HCT116 (cell line): ENCODE measurements at regions not wholly inside any gene's neighbourhood (a gene's known extent, or its start where the extent isn't known, plus 50 kb on each side); places are given as distances from the start of the nearest gene placed in this dataset.

Experiments
- ATAC-seq: fragments of 200-7000 bp; cut with Tn5 transposase; 2 replicates; pipeline ENCODE4 v1.9.1; 2020; ENCODE audit warnings: mild to moderate bottlenecking, moderate library complexity
- BruUV-seq: library from RNA; stranded (reverse); fragments of 400-500 nt; replicated peaks from 2 replicates; lab custom pipeline; 2021; lab: Mats Ljungman, UMichigan
- CTCF ChIA-PET: fragments of 300-600 bp; sonication (Branson Sonifier 250); formaldehyde crosslinking; loops from one replicate; lab custom pipeline; 2021; ENCODE audit warnings: antibody characterized with exemption; lab: Charles Lee
- POLR2A ChIA-PET: fragments of 300-600, 350-600 bp; sonication (Branson Sonifier 250); formaldehyde crosslinking; loops from one replicate; lab custom pipeline; 2021; ENCODE audit warnings: antibody characterized with exemption; lab: Charles Lee
- RAD21 ChIA-PET, 2 experiments: fragments of 300-600 bp; sonication (Branson Sonifier 250); formaldehyde crosslinking; loops; one replicate each; lab custom pipeline; 2023; ENCODE audit warnings: low total read pairs in 2 of 2; ENCODE audit not compliant: uncharacterized antibody in 2 of 2, unreplicated experiment in 2 of 2, low non-redundant PET in 1 of 2; lab: Charles Lee
- DNase-seq: peaks from one replicate; pipeline ENCODE4 v3.0.0-alpha.2; 2010; ENCODE audit warnings: low read depth, low spot score
- H2AFZ ChIP-seq: fragments of 200-600 bp; shearing (Covaris generic), sonication (generic); 2 replicates; pipeline ENCODE4 v1.6.1; 2017; ENCODE audit warnings: low read depth, mixed run types, mixed read lengths, antibody characterized with exemption, low read length; ENCODE audit not compliant: poor library complexity, severe bottlenecking
- H3K27ac ChIP-seq: 2 replicates; pipeline ENCODE4 v1.5.1; 2012; ENCODE audit warnings: low read depth, low read length
- H3K27me3 ChIP-seq: fragments of 200-600 bp; sonication (generic); 2 replicates; pipeline ENCODE4 v1.6.1; 2016; ENCODE audit warnings: mixed run types, low read length, mixed read lengths; ENCODE audit not compliant: insufficient read depth
- H3K36me3 ChIP-seq, 2 experiments: fragments of 200-500 bp in 1 of 2; fragments of 200-600 bp in 1 of 2; sonication (Bioruptor generic) in 1 of 2; sonication (generic) in 1 of 2; 2 replicates each; pipeline versions ENCODE4 v1.5.1 to v1.6.1; 2014 to 2016; ENCODE audit warnings: low read length in 2 of 2, inconsistent platforms in 1 of 2, mixed read lengths in 1 of 2, mixed run types in 1 of 2; ENCODE audit not compliant: insufficient read depth in 2 of 2, control insufficient read depth in 1 of 2
- H3K4me1 ChIP-seq, 2 experiments: fragments of 200-600 bp in 1 of 2; sonication (generic) in 1 of 2; 2 replicates each; pipeline versions ENCODE4 v1.5.1 to v1.6.1; 2012 to 2017; ENCODE audit warnings: low read length in 2 of 2, inconsistent platforms in 1 of 2, mild to moderate bottlenecking in 1 of 2, mixed read lengths in 1 of 2, mixed run types in 1 of 2, moderate library complexity in 1 of 2; ENCODE audit not compliant: insufficient read depth in 2 of 2, control insufficient read depth in 1 of 2
- H3K4me2 ChIP-seq: fragments of 200-600 bp; sonication (generic); 2 replicates; pipeline ENCODE4 v1.6.1; 2017; ENCODE audit warnings: mixed run types, low read length, mixed read lengths
- H3K4me3 ChIP-seq, 2 experiments: fragments of 200-600 bp in 1 of 2; sonication (generic) in 1 of 2; replicated peaks in 1 of 2; 2 replicates each; pipeline ENCODE4 v1.5.1; 2011 to 2016; ENCODE audit warnings: low read length in 2 of 2, control low read depth in 1 of 2, low read depth in 1 of 2, mild to moderate bottlenecking in 1 of 2, mixed read lengths in 1 of 2, mixed run types in 1 of 2
- H3K79me2 ChIP-seq: fragments of 200-600 bp; sonication (generic); 2 replicates; pipeline ENCODE4 v1.6.1; 2017; ENCODE audit warnings: mild to moderate bottlenecking, mixed run types, low read length, moderate library complexity, mixed read lengths; ENCODE audit not compliant: insufficient read depth
- H3K9ac ChIP-seq: fragments of 200-600 bp; sonication (generic); 2 replicates; pipeline ENCODE4 v1.6.1; 2016; ENCODE audit warnings: low read length, mixed read lengths
- H3K9me2 ChIP-seq: fragments of 200-600 bp; sonication (generic), shearing (Covaris generic); 2 replicates; pipeline ENCODE4 v1.6.1; 2017; ENCODE audit warnings: mixed run types, mild to moderate bottlenecking, moderate library complexity; ENCODE audit not compliant: insufficient read depth
- H3K9me3 ChIP-seq, 2 experiments: fragments of 200-500 bp in 1 of 2; fragments of 200-600 bp in 1 of 2; sonication (Bioruptor generic) in 1 of 2; sonication (generic) in 1 of 2; 2 replicates each; pipeline ENCODE4 v1.6.1; 2014 to 2017; ENCODE audit warnings: low read length in 2 of 2, mixed read lengths in 2 of 2, inconsistent platforms in 1 of 2, low read depth in 1 of 2, mild to moderate bottlenecking in 1 of 2, mixed run types in 1 of 2, moderate library complexity in 1 of 2; ENCODE audit not compliant: control insufficient read depth in 1 of 2, insufficient read depth in 1 of 2
- H4K20me1 ChIP-seq: fragments of 200-600 bp; sonication (generic), shearing (Covaris generic); 2 replicates; pipeline ENCODE4 v1.6.1; 2017; ENCODE audit warnings: mixed run types, mild to moderate bottlenecking, moderate library complexity; ENCODE audit not compliant: insufficient read depth
- CBX3 ChIP-seq: IDR thresholded peaks from 2 replicates; pipeline ENCODE4 v1.6.1; 2012; ENCODE audit warnings: low read depth
- CEBPB ChIP-seq: IDR thresholded peaks from 2 replicates; pipeline ENCODE4 v1.6.1; 2012; ENCODE audit warnings: low read depth
- EZH2 ChIP-seq: fragments of 200-600 bp; sonication (generic); IDR thresholded peaks from 2 replicates; pipeline ENCODE4 v1.6.1; 2017; ENCODE audit warnings: antibody characterized with exemption, mixed run types
- MAX ChIP-seq: IDR thresholded peaks from 2 replicates; pipeline ENCODE4 v1.6.1; 2012
- POLR2A ChIP-seq: IDR thresholded peaks from 2 replicates; pipeline ENCODE4 v1.7.0; 2011; ENCODE audit warnings: borderline replicate concordance; ENCODE audit not compliant: insufficient read depth, insufficient read length; ENCODE audit errors: extremely low read depth
- SIN3A ChIP-seq: IDR thresholded peaks from 2 replicates; pipeline ENCODE4 v1.6.1; 2012; ENCODE audit warnings: low read depth
- ZBTB33 ChIP-seq: IDR thresholded peaks from 2 replicates; pipeline ENCODE4 v1.6.1; 2011; ENCODE audit warnings: mild to moderate bottlenecking, low read length, moderate library complexity; ENCODE audit not compliant: insufficient replicate concordance; ENCODE audit errors: extremely low read depth
- ZNF274 ChIP-seq: fragments of 200-500 bp; sonication (Bioruptor generic); IDR thresholded peaks from 2 replicates; pipeline ENCODE4 v1.6.1; 2014; ENCODE audit warnings: mild to moderate bottlenecking, low read depth, low read length, inconsistent platforms
- intact Hi-C: fragments of 100-400 bp; cut with micrococcal nuclease; formaldehyde crosslinking; loops from 2 replicates; pipeline ENCODE4 v1.10.0; 2022
- TF ChIP-seq, protein P1 (sequence below): IDR thresholded peaks from 2 replicates; pipeline ENCODE4 v1.6.1; 2012; ENCODE audit warnings: low read depth

DNA sequence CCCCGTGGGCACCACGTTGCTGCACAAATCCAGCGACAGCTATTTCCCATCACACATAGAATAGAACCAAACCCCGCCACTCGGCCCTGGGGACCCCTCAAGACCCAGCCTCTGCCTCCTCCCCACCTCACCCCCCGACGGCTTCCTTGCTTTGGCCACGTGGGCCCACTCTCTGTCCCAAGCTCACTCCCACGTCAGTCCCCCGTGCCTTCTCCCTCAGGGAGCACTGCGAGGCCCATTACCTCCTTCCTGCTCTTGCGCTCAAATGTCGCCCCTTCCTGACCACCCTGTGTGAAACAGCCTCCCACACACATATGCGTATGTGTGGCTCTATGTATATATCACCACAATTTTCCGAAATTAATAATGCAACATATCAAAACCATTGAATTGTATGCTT is 239.7 kb downstream of the SH3BP4 start:
- ATAC-seq (no peak), DNase-seq (no peak)
- Histone ChIP-seq H4K20me1 (no peaks in the 10 kb centered on the region), H3K36me3 (no peaks in the 10 kb centered on the region), H3K9ac (no peak overlapping the region), H3K79me2 (no peaks in the 10 kb centered on the region), H3K27me3 (no peaks in the 10 kb centered on the region), H3K9me3 (no peaks in the 10 kb centered on the region), H3K4me1 (no peaks in the 10 kb centered on the region), H3K27ac (no peak overlapping the region), H3K4me2 (no peak overlapping the region), H2AFZ (no peak overlapping the region), H3K4me3 (no peak overlapping the region), H3K9me2 (no peaks in the 10 kb centered on the region)
- intact Hi-C loops, result no loop called here
- ChIA-PET RAD21 (no interaction called here), POLR2A (no interaction called here), CTCF (no interaction called here)
- TF ChIP-seq POLR2A (no peak), ZNF274 (no peak), ZBTB33 (no peak), SIN3A (no peak), EZH2 (no peak)
- BruUV-seq, result no TSS peak

DNA sequence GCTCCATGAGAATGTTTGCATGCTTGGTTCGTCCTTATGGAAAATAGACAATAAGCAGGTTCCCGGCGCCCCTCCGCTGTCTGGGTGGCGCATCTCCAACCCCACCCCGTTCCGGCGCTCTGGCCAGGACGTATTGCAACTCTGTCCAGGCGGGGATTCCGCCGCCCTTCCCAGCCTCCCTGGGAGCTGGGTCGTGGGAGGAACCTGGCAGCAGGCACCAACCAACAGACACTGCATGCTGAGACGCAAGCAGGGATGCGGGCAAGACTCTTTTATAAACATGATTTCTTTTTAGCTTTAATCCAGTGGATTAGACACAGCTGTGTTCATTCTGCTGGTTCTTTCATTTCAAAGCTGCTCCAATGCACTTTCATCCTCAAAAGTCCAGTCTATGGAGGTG is 240.2 kb downstream of the SH3BP4 start:
- H3K27me3 ChIP-seq, result no peaks in the 10 kb centered on the region
- no peak overlapping the region for H3K9ac ChIP-seq
- H3K4me2 ChIP-seq, result no peak overlapping the region
- no peaks in the 10 kb centered on the region for H3K79me2 ChIP-seq
- H4K20me1 ChIP-seq, result no peaks in the 10 kb centered on the region
- ATAC-seq, result no peak
- ChIA-PET RAD21 (no interaction called here), CTCF (no interaction called here), POLR2A (no interaction called here)
- no peak overlapping the region for H3K27ac ChIP-seq
- H3K4me3 ChIP-seq, result no peak overlapping the region
- H3K36me3 ChIP-seq, result no peaks in the 10 kb centered on the region
- BruUV-seq, result no TSS peak
- intact Hi-C loops, result no loop called here
- no peaks in the 10 kb centered on the region for H3K4me1 ChIP-seq
- no peaks in the 10 kb centered on the region for H3K9me3 ChIP-seq
- no peak overlapping the region for H2AFZ ChIP-seq
- H3K9me2 ChIP-seq, result no peaks in the 10 kb centered on the region
- TF ChIP-seq CBX3 (no peak), POLR2A (no peak), CEBPB (no peak), MAX (no peak)
- TF ChIP-seq, protein P1, sequence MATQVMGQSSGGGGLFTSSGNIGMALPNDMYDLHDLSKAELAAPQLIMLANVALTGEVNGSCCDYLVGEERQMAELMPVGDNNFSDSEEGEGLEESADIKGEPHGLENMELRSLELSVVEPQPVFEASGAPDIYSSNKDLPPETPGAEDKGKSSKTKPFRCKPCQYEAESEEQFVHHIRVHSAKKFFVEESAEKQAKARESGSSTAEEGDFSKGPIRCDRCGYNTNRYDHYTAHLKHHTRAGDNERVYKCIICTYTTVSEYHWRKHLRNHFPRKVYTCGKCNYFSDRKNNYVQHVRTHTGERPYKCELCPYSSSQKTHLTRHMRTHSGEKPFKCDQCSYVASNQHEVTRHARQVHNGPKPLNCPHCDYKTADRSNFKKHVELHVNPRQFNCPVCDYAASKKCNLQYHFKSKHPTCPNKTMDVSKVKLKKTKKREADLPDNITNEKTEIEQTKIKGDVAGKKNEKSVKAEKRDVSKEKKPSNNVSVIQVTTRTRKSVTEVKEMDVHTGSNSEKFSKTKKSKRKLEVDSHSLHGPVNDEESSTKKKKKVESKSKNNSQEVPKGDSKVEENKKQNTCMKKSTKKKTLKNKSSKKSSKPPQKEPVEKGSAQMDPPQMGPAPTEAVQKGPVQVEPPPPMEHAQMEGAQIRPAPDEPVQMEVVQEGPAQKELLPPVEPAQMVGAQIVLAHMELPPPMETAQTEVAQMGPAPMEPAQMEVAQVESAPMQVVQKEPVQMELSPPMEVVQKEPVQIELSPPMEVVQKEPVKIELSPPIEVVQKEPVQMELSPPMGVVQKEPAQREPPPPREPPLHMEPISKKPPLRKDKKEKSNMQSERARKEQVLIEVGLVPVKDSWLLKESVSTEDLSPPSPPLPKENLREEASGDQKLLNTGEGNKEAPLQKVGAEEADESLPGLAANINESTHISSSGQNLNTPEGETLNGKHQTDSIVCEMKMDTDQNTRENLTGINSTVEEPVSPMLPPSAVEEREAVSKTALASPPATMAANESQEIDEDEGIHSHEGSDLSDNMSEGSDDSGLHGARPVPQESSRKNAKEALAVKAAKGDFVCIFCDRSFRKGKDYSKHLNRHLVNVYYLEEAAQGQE, result no peak
- no peak for DNase-seq
